CD4-positive, alpha-beta memory T cell (primary cell): ENCODE measurements at regions not wholly inside any gene's neighbourhood (a gene's known extent, or its start where the extent isn't known, plus 50 kb on each side); places are given as distances from the start of the nearest gene placed in this dataset.
"Not testable (repeated sequence)": the region's sequence is repeated elsewhere in the genome, so short reads cannot be mapped to it uniquely, and the experiment has no call there.

Experiments used
- CTCF ChIA-PET: fragments of 350-600 bp; sonication (Branson Sonifier 250); formaldehyde crosslinking; loops from one replicate; lab custom pipeline; 2021; ENCODE audit warnings: inconsistent platforms; ENCODE audit not compliant: partially characterized antibody; lab: Charles Lee
- POLR2A ChIA-PET: fragments of 350-600 bp; sonication (Branson Sonifier 250); formaldehyde crosslinking; loops from one replicate; lab custom pipeline; 2021; ENCODE audit not compliant: partially characterized antibody; lab: Charles Lee
- DNase-seq, 5 donors: peaks; one replicate each; pipeline versions ENCODE4 v3.0.0 to v3.0.0-alpha.2; 2020 to 2022; ENCODE audit warnings: mixed read lengths in 1 of 5
- H3K27ac ChIP-seq: one replicate; pipeline ENCODE4 v1.7.0; 2013; ENCODE audit warnings: low read depth, low read length
- H3K27me3 ChIP-seq: 2 replicates; pipeline ENCODE4 v1.7.0; 2013; ENCODE audit warnings: mild to moderate bottlenecking, low read length, moderate library complexity; ENCODE audit not compliant: insufficient read depth
- H3K36me3 ChIP-seq: 2 replicates; pipeline ENCODE4 v1.7.0; 2013; ENCODE audit warnings: mild to moderate bottlenecking, low read length, moderate library complexity; ENCODE audit not compliant: insufficient read depth
- H3K4me1 ChIP-seq: 2 replicates; pipeline ENCODE4 v1.7.0; 2013; ENCODE audit warnings: mild to moderate bottlenecking, low read length, moderate library complexity; ENCODE audit not compliant: insufficient read depth
- H3K4me3 ChIP-seq, 2 donors: one replicate each; pipeline ENCODE4 v1.7.0; 2013; ENCODE audit warnings: low read length in 2 of 2, mild to moderate bottlenecking in 1 of 2
- H3K9me3 ChIP-seq, 2 donors: one replicate each; pipeline ENCODE4 v1.7.0; 2013; ENCODE audit warnings: low read length in 2 of 2, control low read depth in 1 of 2; ENCODE audit not compliant: control insufficient read depth in 1 of 2
- H3K27ac Mint-ChIP-seq, 7 donors: one replicate each; pipeline ENCODE4 v1.8.0; 2020 to 2021; ENCODE audit warnings: mixed read lengths in 7 of 7, mild to moderate bottlenecking in 6 of 7, inconsistent platforms in 3 of 7, moderate library complexity in 3 of 7
- H3K27me3 Mint-ChIP-seq, 2 donors: one replicate each; pipeline ENCODE4 v1.8.0; 2020 to 2021; ENCODE audit warnings: mixed read lengths in 2 of 2
- H3K36me3 Mint-ChIP-seq, 2 donors: one replicate each; pipeline ENCODE4 v1.8.0; 2020 to 2021; ENCODE audit warnings: mixed read lengths in 2 of 2, inconsistent platforms in 1 of 2, mild to moderate bottlenecking in 1 of 2
- H3K4me1 Mint-ChIP-seq, 4 donors: one replicate each; pipeline ENCODE4 v1.8.0; 2020 to 2021; ENCODE audit warnings: mixed read lengths in 4 of 4, mild to moderate bottlenecking in 1 of 4
- H3K4me3 Mint-ChIP-seq, 8 donors: one replicate each; pipeline ENCODE4 v1.8.0; 2020 to 2021; ENCODE audit warnings: mixed read lengths in 8 of 8, mild to moderate bottlenecking in 7 of 8, moderate library complexity in 6 of 8, inconsistent platforms in 3 of 8
- H3K9me3 Mint-ChIP-seq, 8 donors: one replicate each; pipeline ENCODE4 v1.8.0; 2020 to 2021; ENCODE audit warnings: mixed read lengths in 8 of 8, mild to moderate bottlenecking in 5 of 8, inconsistent platforms in 3 of 8, moderate library complexity in 1 of 8
- intact Hi-C: fragments of 100-400 bp; cut with micrococcal nuclease; formaldehyde crosslinking; loops from one replicate; pipeline ENCODE4 v1.15.1; 2023

- Mint-ChIP-seq H3K4me3 (no peak overlapping the region), H3K4me1 (no peaks in the 10 kb centered on the region), H3K9me3 (no peaks in the 10 kb centered on the region), H3K27me3 (no peaks in the 10 kb centered on the region), H3K36me3 (no peaks in the 10 kb centered on the region), H3K27ac (no peak overlapping the region)
- no peak for DNase-seq
- no peak overlapping the region for H3K4me3 ChIP-seq
- ChIA-PET CTCF (no interaction called here), POLR2A (no interaction called here)
- H3K9me3 ChIP-seq: no peaks in the 10 kb centered on the region
- H3K4me1 ChIP-seq: no peaks in the 10 kb centered on the region
- no peak overlapping the region for H3K27ac ChIP-seq
- H3K36me3 ChIP-seq: no peaks in the 10 kb centered on the region
- intact Hi-C loops: no loop called here
- no peaks in the 10 kb centered on the region for H3K27me3 ChIP-seq
Observed at GRCh38 chr6:105536961-105537360, 134.1 kb upstream of the PREP start.

- Histone ChIP-seq H3K27me3 (no peaks in the 10 kb centered on the region), H3K36me3 (no peaks in the 10 kb centered on the region), H3K4me1 (no peaks in the 10 kb centered on the region), H3K27ac (no peak overlapping the region), H3K4me3 (no peak overlapping the region), H3K9me3 (no peaks in the 10 kb centered on the region)
- no peaks in the 10 kb centered on the region for H3K36me3 Mint-ChIP-seq
- no peaks in the 10 kb centered on the region for H3K4me1 Mint-ChIP-seq
- CTCF ChIA-PET: no interaction called here
- no peak for DNase-seq
- H3K27me3 Mint-ChIP-seq: peaks cover 0 to 2% of the 10 kb centered on the region in 2 donors
- intact Hi-C loops: no loop called here
- H3K27ac Mint-ChIP-seq: no peak overlapping the region
- POLR2A ChIA-PET: no interaction called here
- H3K4me3 Mint-ChIP-seq: no peak overlapping the region
- H3K9me3 Mint-ChIP-seq: peaks cover 0 to 3% (median 0%) of the 10 kb centered on the region in 8 donors
Observed at GRCh38 chr6:105533301-105533700, 130.4 kb upstream of the PREP start.

GRCh38 chr6:105526225-105526872 is 123.5 kb upstream of the PREP start:
- ChIA-PET CTCF (no interaction called here), POLR2A (no interaction called here)
- no peaks in the 10 kb centered on the region for H3K9me3 ChIP-seq
- peaks cover 0 to 2% of the 10 kb centered on the region in 2 donors for H3K27me3 Mint-ChIP-seq
- H3K27ac Mint-ChIP-seq: no peak overlapping the region
- peaks cover 0 to 5% (median 0%) of the 10 kb centered on the region in 8 donors for H3K9me3 Mint-ChIP-seq
- H3K27ac ChIP-seq: no peak overlapping the region
- no peaks in the 10 kb centered on the region for H3K36me3 Mint-ChIP-seq
- intact Hi-C loops: no loop called here
- no peaks in the 10 kb centered on the region for H3K27me3 ChIP-seq
- no peak overlapping the region for H3K4me3 ChIP-seq
- no peak overlapping the region for H3K4me3 Mint-ChIP-seq
- H3K4me1 Mint-ChIP-seq: peaks cover 0 to 3% (median 0%) of the 10 kb centered on the region in 4 donors
- no peaks in the 10 kb centered on the region for H3K36me3 ChIP-seq
- no peaks in the 10 kb centered on the region for H3K4me1 ChIP-seq
- no peak for DNase-seq

GRCh38 chr6:105522626-105523322 is 119.9 kb upstream of the PREP start:
- Histone ChIP-seq H3K9me3 (no peaks in the 10 kb centered on the region), H3K27me3 (no peaks in the 10 kb centered on the region), H3K36me3 (no peaks in the 10 kb centered on the region), H3K4me1 (no peaks in the 10 kb centered on the region), H3K4me3 (no peak overlapping the region), H3K27ac (no peak overlapping the region)
- CTCF ChIA-PET: no interaction called here
- Mint-ChIP-seq H3K27me3 (peaks cover 2 to 3% of the 10 kb centered on the region in 2 donors), H3K9me3 (peaks cover 0 to 6% (median 1%) of the 10 kb centered on the region in 8 donors), H3K4me1 (peaks cover 0 to 3% (median 0%) of the 10 kb centered on the region in 4 donors), H3K27ac (no peak overlapping the region), H3K36me3 (no peaks in the 10 kb centered on the region), H3K4me3 (no peak overlapping the region)
- no peak for DNase-seq
- intact Hi-C loops: no loop called here
- POLR2A ChIA-PET: no interaction called here

- intact Hi-C loops: no loop called here
- Histone ChIP-seq H3K36me3 (no peaks in the 10 kb centered on the region), H3K4me3 (no peak overlapping the region), H3K27ac (no peak overlapping the region), H3K4me1 (no peaks in the 10 kb centered on the region), H3K9me3 (no peaks in the 10 kb centered on the region), H3K27me3 (no peaks in the 10 kb centered on the region)
- no peak overlapping the region for H3K4me3 Mint-ChIP-seq
- no peaks in the 10 kb centered on the region for H3K36me3 Mint-ChIP-seq
- H3K27me3 Mint-ChIP-seq: peaks cover 2 to 13% of the 10 kb centered on the region in 2 donors
- DNase-seq: no peak
- POLR2A ChIA-PET: no interaction called here
- peaks cover 0 to 6% (median 2%) of the 10 kb centered on the region in 8 donors for H3K9me3 Mint-ChIP-seq
- CTCF ChIA-PET: no interaction called here
- no peak overlapping the region for H3K27ac Mint-ChIP-seq
- peaks cover 0 to 5% (median 0%) of the 10 kb centered on the region in 4 donors for H3K4me1 Mint-ChIP-seq
Observed at GRCh38 chr6:105519954-105520353, 117.1 kb upstream of the PREP start.

- H3K27ac ChIP-seq, H3K27me3 ChIP-seq, H3K4me1 ChIP-seq, H3K36me3 ChIP-seq, DNase-seq, H3K36me3 Mint-ChIP-seq, H3K9me3 ChIP-seq, H3K4me1 Mint-ChIP-seq, H3K4me3 Mint-ChIP-seq, POLR2A ChIA-PET, H3K9me3 Mint-ChIP-seq, H3K27ac Mint-ChIP-seq, CTCF ChIA-PET, H3K4me3 ChIP-seq, intact Hi-C loops: not testable (repeated sequence)
- peaks cover 2 to 13% of the 10 kb centered on the region in 2 donors for H3K27me3 Mint-ChIP-seq
Observed at GRCh38 chr6:105518993-105519392, 116.1 kb upstream of the PREP start.

GRCh38 chr6:105515054-105515453 is 112.2 kb upstream of the PREP start:
- CTCF ChIA-PET: no interaction called here

More at GRCh38 chr6:105515054-105515453, 112.2 kb upstream of the PREP start:
- POLR2A ChIA-PET: no interaction called here
- Histone ChIP-seq H3K9me3 (no peaks in the 10 kb centered on the region), H3K36me3 (no peaks in the 10 kb centered on the region), H3K4me1 (peaks cover 4% of the 10 kb centered on the region), H3K4me3 (no peak overlapping the region), H3K27ac (no peak overlapping the region), H3K27me3 (no peaks in the 10 kb centered on the region)
- DNase-seq: no peak
- Mint-ChIP-seq H3K4me1 (peaks cover 4 to 5% (median 4%) of the 10 kb centered on the region in 4 donors), H3K36me3 (no peaks in the 10 kb centered on the region), H3K9me3 (peaks cover 0 to 6% (median 2%) of the 10 kb centered on the region in 8 donors), H3K27ac (no peak overlapping the region), H3K27me3 (peaks cover 5 to 13% of the 10 kb centered on the region in 2 donors), H3K4me3 (no peak overlapping the region)
- intact Hi-C loops: no loop called here
